Coronary artery (tissue), 2 donors: ENCODE measurements at regions not wholly inside any gene's neighbourhood (a gene's known extent, or its start where the extent isn't known, plus 50 kb on each side); places are given as distances from the start of the nearest gene placed in this dataset.
A peak's percentile ranks its signal among the peaks of the same experiment; 100 is the strongest.
"Not testable (repeated sequence)": the region's sequence is repeated elsewhere in the genome, so short reads cannot be mapped to it uniquely, and the experiment has no call there.

Source experiments
- DNase-seq: peaks from one replicate; pipeline ENCODE4 v3.0.0-alpha.2; 2017; ENCODE audit warnings: low spot score
- H3K27ac ChIP-seq, 2 donors: fragments of 200-600 bp; sonication (generic); one replicate each; pipeline ENCODE4 v1.5.1; 2016 to 2019
- H3K4me3 ChIP-seq: fragments of 200-600 bp; sonication (generic); 2 replicates; pipeline ENCODE4 v1.5.1; 2016; ENCODE audit warnings: mild to moderate bottlenecking, moderate library complexity
- CTCF ChIP-seq: fragments of 200-600 bp; sonication (generic); IDR thresholded peaks from one replicate; pipeline ENCODE4 v1.5.1; 2019; ENCODE audit warnings: antibody characterized with exemption

- TF ChIP-seq CTCF = no peak
- Histone ChIP-seq H3K27ac (no peak overlapping the region), H3K4me3 (no peak overlapping the region)
- DNase-seq = no peak
Measured at GRCh38 chr2:16738361-16739225, 73.0 kb upstream of the CYRIA start.

GRCh38 chr2:16737812-16738211 is 72.2 kb upstream of the CYRIA start:
- no peak for TF ChIP-seq CTCF
- Histone ChIP-seq H3K27ac (no peak overlapping the region), H3K4me3 (no peak overlapping the region)
- peak; percentile 24 for DNase-seq

GRCh38 chr2:16736633-16737032 is 71.0 kb upstream of the CYRIA start:
- no peak for TF ChIP-seq CTCF
- Histone ChIP-seq H3K4me3 (no peak overlapping the region), H3K27ac (no peak overlapping the region)
- no peak for DNase-seq

GRCh38 chr2:16729335-16729734 is 63.7 kb upstream of the CYRIA start:
- H3K4me3 ChIP-seq = no peak overlapping the region
- no peak for TF ChIP-seq CTCF
- no peak for DNase-seq
- H3K27ac ChIP-seq = no peak overlapping the region

- DNase-seq = no peak
- no peak for TF ChIP-seq CTCF
- no peak overlapping the region for H3K27ac ChIP-seq
- H3K4me3 ChIP-seq = no peak overlapping the region
Measured at GRCh38 chr2:16728351-16729136, 62.9 kb upstream of the CYRIA start.

- H3K27ac ChIP-seq, DNase-seq, H3K4me3 ChIP-seq: not testable (repeated sequence)
Measured at GRCh38 chr2:16727849-16728248, 62.2 kb upstream of the CYRIA start.

GRCh38 chr2:16727256-16727655 is 61.6 kb upstream of the CYRIA start:
- H3K27ac ChIP-seq = no peak overlapping the region
- no peak overlapping the region for H3K4me3 ChIP-seq
- DNase-seq = no peak
- TF ChIP-seq CTCF = no peak
